GM23248 (cell line): ENCODE measurements at regions not wholly inside any gene's neighbourhood (a gene's known extent, or its start where the extent isn't known, plus 50 kb on each side); places are given as distances from the start of the nearest gene placed in this dataset.

Experiments used
- DNase-seq: peaks from one replicate; pipeline ENCODE4 v3.0.0-alpha.2; 2015
- H2AFZ ChIP-seq: fragments of 200-600 bp; sonication (generic); 2 replicates; pipeline ENCODE4 v1.6.1; 2016; ENCODE audit warnings: antibody characterized with exemption
- H3F3A ChIP-seq: fragments of 200-600 bp; sonication (generic); 2 replicates; pipeline ENCODE4 v1.6.1; 2016; ENCODE audit warnings: mild to moderate bottlenecking, antibody characterized with exemption, mixed run types; ENCODE audit not compliant: insufficient read depth
- H3K27ac ChIP-seq: fragments of 200-600 bp; sonication (generic); 2 replicates; pipeline ENCODE4 v1.5.1; 2016; ENCODE audit warnings: mild to moderate bottlenecking
- H3K27me3 ChIP-seq: fragments of 200-600 bp; sonication (generic); replicated peaks from 2 replicates; pipeline ENCODE4 v1.6.1; 2016; ENCODE audit warnings: mild to moderate bottlenecking; ENCODE audit not compliant: insufficient read depth
- H3K36me3 ChIP-seq: fragments of 200-600 bp; sonication (generic); 2 replicates; pipeline ENCODE4 v1.6.1; 2016; ENCODE audit warnings: low read depth, mild to moderate bottlenecking
- H3K4me1 ChIP-seq: fragments of 200-600 bp; sonication (generic); 2 replicates; pipeline ENCODE4 v1.6.1; 2016; ENCODE audit warnings: mild to moderate bottlenecking; ENCODE audit not compliant: insufficient read depth
- H3K4me2 ChIP-seq: fragments of 200-600 bp; sonication (generic); one replicate; pipeline ENCODE4 v1.6.1; 2016; ENCODE audit warnings: mild to moderate bottlenecking; ENCODE audit not compliant: unreplicated experiment
- H3K4me3 ChIP-seq: fragments of 200-600 bp; sonication (generic); 2 replicates; pipeline ENCODE4 v1.5.1; 2016; ENCODE audit warnings: mild to moderate bottlenecking
- H3K79me2 ChIP-seq: fragments of 200-600 bp; sonication (generic); 2 replicates; pipeline ENCODE4 v1.6.1; 2016; ENCODE audit warnings: mild to moderate bottlenecking; ENCODE audit not compliant: insufficient read depth
- H3K9ac ChIP-seq: fragments of 200-600 bp; sonication (generic); 2 replicates; pipeline ENCODE4 v1.6.1; 2016; ENCODE audit warnings: mild to moderate bottlenecking
- H3K9me2 ChIP-seq: fragments of 200-600 bp; sonication (generic); 2 replicates; pipeline ENCODE4 v1.6.1; 2016; ENCODE audit warnings: mixed run types, mild to moderate bottlenecking, moderate library complexity; ENCODE audit not compliant: insufficient read depth
- H3K9me3 ChIP-seq: fragments of 200-600 bp; sonication (generic); one replicate; pipeline ENCODE4 v1.6.1; 2017; ENCODE audit warnings: low read depth
- H4K20me1 ChIP-seq: fragments of 200-600 bp; sonication (generic); 2 replicates; pipeline ENCODE4 v1.6.0; 2016; ENCODE audit not compliant: insufficient read depth
- EZH2 ChIP-seq: fragments of 200-600 bp; sonication (generic); IDR thresholded peaks from 2 replicates; pipeline ENCODE4 v1.6.1; 2018; ENCODE audit warnings: antibody characterized with exemption, mild to moderate bottlenecking; ENCODE audit not compliant: insufficient read depth, poor library complexity, severe bottlenecking
- EZH2phosphoT487 ChIP-seq: fragments of 200-600 bp; sonication (generic); IDR thresholded peaks from 2 replicates; pipeline ENCODE4 v1.6.1; 2018; ENCODE audit warnings: antibody characterized with exemption, moderate library complexity, mild to moderate bottlenecking, low read depth; ENCODE audit not compliant: insufficient read depth
- WGBS, 2 experiments: methylation state at CpG; one replicate each; pipeline ENCODE4 v1.1.6; 2015 to 2017; ENCODE audit warnings: low lambda C conversion rate in 2 of 2, low coverage in 1 of 2; ENCODE audit errors: missing lambda C conversion rate in 2 of 2; 5-methylcytosine and 5-hydroxymethylcytosine counted together
- in situ Hi-C: fragments of 300-500 bp; cut with MboI; formaldehyde crosslinking; loops from 2 replicates; pipeline ENCODE4 v1.15.0; 2020

GRCh38 chr2:144132357-144132756, 387.6 kb downstream of the ZEB2 start:
- Histone ChIP-seq H3K36me3 (no peaks in the 10 kb centered on the region), H3K4me3 (no peak overlapping the region), H3K9me2 (0 out of 2 replicates have a peak, but pooled peaks cover 5% of the 10 kb centered on the region), H3K9ac (no peak overlapping the region), H3K9me3 (no peaks in the 10 kb centered on the region), H3K4me1 (peaks cover 5% of the 10 kb centered on the region), H3K4me2 (no peak overlapping the region), H2AFZ (no peak overlapping the region), H3F3A (no peaks in the 10 kb centered on the region), H3K79me2 (no peaks in the 10 kb centered on the region), H3K27ac (no peak overlapping the region), H3K27me3 (no peaks in the 10 kb centered on the region), H4K20me1 (no peaks in the 10 kb centered on the region)
- peak; percentile 58 for DNase-seq
- TF ChIP-seq EZH2phosphoT487 (no peak), EZH2 (no peak)
- 62 to 65% methylated on average over 2 of the region's 2 CpGs for WGBS, 2 experiments
- in situ Hi-C loops, result no loop called here

DNA sequence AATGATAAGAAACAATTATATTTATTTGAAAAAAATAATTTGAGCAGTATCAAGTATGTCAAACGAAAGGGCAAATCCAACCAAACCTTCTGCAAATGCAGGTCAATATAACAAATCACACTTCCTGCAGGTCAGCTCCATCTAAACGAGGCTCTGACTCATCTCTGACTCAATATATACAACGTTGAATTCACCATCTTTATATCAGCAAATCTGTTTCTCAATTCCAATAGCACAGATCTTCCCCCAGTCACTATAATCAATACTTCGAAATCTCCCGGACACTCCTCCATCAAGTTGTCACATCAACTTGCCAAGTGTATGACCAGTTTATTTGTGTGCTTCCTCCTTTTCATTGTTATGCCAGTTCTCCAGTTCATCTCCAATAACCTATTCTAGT, 388.9 kb downstream of the ZEB2 start:
- Histone ChIP-seq H3F3A (no peaks in the 10 kb centered on the region), H3K4me1 (peaks cover 5% of the 10 kb centered on the region), H3K9me3 (no peaks in the 10 kb centered on the region), H3K79me2 (no peaks in the 10 kb centered on the region), H2AFZ (no peak overlapping the region), H3K4me3 (no peak overlapping the region), H3K27ac (no peak overlapping the region), H3K9me2 (0 out of 2 replicates have a peak, but pooled peaks cover 5% of the 10 kb centered on the region), H3K27me3 (no peaks in the 10 kb centered on the region), H4K20me1 (no peaks in the 10 kb centered on the region), H3K9ac (no peak overlapping the region), H3K36me3 (no peaks in the 10 kb centered on the region), H3K4me2 (no peak overlapping the region)
- TF ChIP-seq EZH2phosphoT487, result no peak
- no peak for TF ChIP-seq EZH2
- peak; percentile 60 for DNase-seq
- WGBS, 2 experiments, result 55 to 57% methylated on average over 5 of the region's 5 CpGs
- in situ Hi-C loops, result no loop called here

DNA sequence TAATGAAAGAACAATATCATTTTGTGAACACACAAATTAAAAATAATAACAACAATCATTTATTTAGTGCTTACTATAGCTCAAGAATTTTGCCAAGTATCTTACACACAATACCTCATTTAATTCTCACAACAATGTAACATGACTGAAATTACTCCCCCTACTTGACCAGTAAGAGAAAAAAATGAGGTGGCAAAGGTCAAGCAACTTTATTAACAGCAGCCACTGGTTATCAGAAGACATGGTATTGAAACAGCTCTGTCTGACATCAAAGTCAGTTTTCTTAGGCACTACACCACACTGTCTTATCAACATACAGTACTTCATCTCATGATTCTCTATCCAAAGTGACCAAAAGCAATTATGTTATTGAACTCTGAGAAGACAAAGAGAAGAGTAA, 389.4 kb downstream of the ZEB2 start:
- no peak for DNase-seq
- Histone ChIP-seq H3K4me2 (no peak overlapping the region), H3K9me3 (no peaks in the 10 kb centered on the region), H3K4me3 (no peak overlapping the region), H3F3A (no peaks in the 10 kb centered on the region), H3K27ac (no peak overlapping the region), H4K20me1 (no peaks in the 10 kb centered on the region), H3K36me3 (no peaks in the 10 kb centered on the region), H3K9me2 (0 out of 2 replicates have a peak, but pooled peaks cover 5% of the 10 kb centered on the region), H2AFZ (no peak overlapping the region), H3K9ac (no peak overlapping the region), H3K27me3 (no peaks in the 10 kb centered on the region), H3K79me2 (no peaks in the 10 kb centered on the region), H3K4me1 (peaks cover 5% of the 10 kb centered on the region)
- TF ChIP-seq EZH2 (no peak), EZH2phosphoT487 (no peak)
- in situ Hi-C loops, result no loop called here

GRCh38 chr2:144128130-144128746, 391.7 kb downstream of the ZEB2 start:
- Histone ChIP-seq H3K9ac (no peak overlapping the region), H3K27ac (no peak overlapping the region), H3K9me2 (0 out of 2 replicates have a peak, but pooled peaks cover 5% of the 10 kb centered on the region), H3K4me3 (no peak overlapping the region), H4K20me1 (no peaks in the 10 kb centered on the region), H2AFZ (no peak overlapping the region), H3K36me3 (no peaks in the 10 kb centered on the region), H3K9me3 (no peaks in the 10 kb centered on the region), H3F3A (no peaks in the 10 kb centered on the region), H3K4me2 (no peak overlapping the region), H3K4me1 (peaks cover 5% of the 10 kb centered on the region), H3K27me3 (no peaks in the 10 kb centered on the region), H3K79me2 (no peaks in the 10 kb centered on the region)
- no peak for TF ChIP-seq EZH2phosphoT487
- TF ChIP-seq EZH2, result no peak
- in situ Hi-C loops, result no loop called here
- DNase-seq, result no peak
- WGBS, 2 experiments, result 97 to 100% methylated on average over 1 of the region's 1 CpG

DNA sequence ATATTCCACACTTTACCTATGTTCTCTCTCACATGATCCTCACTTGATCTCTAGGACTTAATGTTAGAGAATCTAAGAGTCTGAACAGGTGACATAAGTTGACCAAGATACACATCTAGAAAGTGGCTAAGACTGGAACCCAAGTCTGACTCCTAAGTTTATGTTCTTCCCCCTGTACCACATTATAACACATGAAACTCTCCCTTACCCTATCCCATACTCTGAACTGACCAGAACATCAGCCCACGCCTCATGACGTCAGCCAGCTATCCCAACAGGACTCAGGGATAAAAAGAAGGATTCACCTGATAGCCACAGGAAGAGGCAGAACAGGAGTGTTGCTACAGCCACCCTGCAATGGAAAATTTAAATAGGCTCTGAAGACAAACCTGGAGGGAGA, 392.2 kb downstream of the ZEB2 start:
- Histone ChIP-seq H3K36me3 (no peaks in the 10 kb centered on the region), H3K4me1 (peaks cover 5% of the 10 kb centered on the region), H4K20me1 (no peaks in the 10 kb centered on the region), H2AFZ (no peak overlapping the region), H3K9me3 (no peaks in the 10 kb centered on the region), H3K4me2 (no peak overlapping the region), H3K9me2 (0 out of 2 replicates have a peak, but pooled peaks cover 5% of the 10 kb centered on the region), H3F3A (no peaks in the 10 kb centered on the region), H3K9ac (no peak overlapping the region), H3K4me3 (no peak overlapping the region), H3K27me3 (no peaks in the 10 kb centered on the region), H3K79me2 (no peaks in the 10 kb centered on the region), H3K27ac (no peak overlapping the region)
- in situ Hi-C loops, result no loop called here
- DNase-seq, result no peak
- 96 to 98% methylated on average over 2 of the region's 2 CpGs for WGBS, 2 experiments
- TF ChIP-seq EZH2 (no peak), EZH2phosphoT487 (no peak)
